Left forelimb (tissue), 1 donor: ENCODE measurements at regions not wholly inside any gene's neighbourhood (a gene's known extent, or its start where the extent isn't known, plus 50 kb on each side); places are given as distances from the start of the nearest gene placed in this dataset.

Source experiments
- DNase-seq: peaks from one replicate; pipeline ENCODE4 v3.0.0-alpha.2; 2018; ENCODE audit warnings: low spot score

- DNase-seq, result no peak
Measured at GRCh38 chr4:35052546-35052945, 1191.8 kb downstream of the ARAP2 start.

GRCh38 chr4:35063031-35063570 lies 1181.2 kb downstream of the ARAP2 start:
- DNase-seq, result no peak

- DNase-seq, result no peak
Measured at GRCh38 chr4:35066406-35066805, 1177.9 kb downstream of the ARAP2 start.

GRCh38 chr4:35080799-35081198 lies 1163.5 kb downstream of the ARAP2 start:
- no peak for DNase-seq

GRCh38 chr4:35087218-35087617 lies 1157.1 kb downstream of the ARAP2 start:
- no peak for DNase-seq

- DNase-seq, result no peak
Measured at GRCh38 chr4:35100932-35101331, 1143.4 kb downstream of the ARAP2 start.

- no peak for DNase-seq
Measured at GRCh38 chr4:35102066-35102465, 1142.2 kb downstream of the ARAP2 start.

GRCh38 chr4:35105486-35105885 lies 1138.8 kb downstream of the ARAP2 start:
- no peak for DNase-seq

- no peak for DNase-seq
Measured at GRCh38 chr4:35106091-35106734, 1138.1 kb downstream of the ARAP2 start.

GRCh38 chr4:35124106-35124505 lies 1120.2 kb downstream of the ARAP2 start:
- DNase-seq, result no peak

- no peak for DNase-seq
Measured at GRCh38 chr4:35125995-35126712, 1118.2 kb downstream of the ARAP2 start.

GRCh38 chr4:35138449-35138848 lies 1105.9 kb downstream of the ARAP2 start:
- no peak for DNase-seq

- no peak for DNase-seq
Measured at GRCh38 chr4:35147761-35148160, 1096.6 kb downstream of the ARAP2 start.

GRCh38 chr4:35151816-35152572 lies 1092.3 kb downstream of the ARAP2 start:
- DNase-seq, result no peak

- DNase-seq, result no peak
Measured at GRCh38 chr4:35163168-35163567, 1081.1 kb downstream of the ARAP2 start.

- DNase-seq, result no peak
Measured at GRCh38 chr4:35164063-35164462, 1080.3 kb downstream of the ARAP2 start.

GRCh38 chr4:35166466-35166865 lies 1077.8 kb downstream of the ARAP2 start:
- DNase-seq, result no peak

GRCh38 chr4:35167385-35167784 lies 1076.9 kb downstream of the ARAP2 start:
- DNase-seq, result no peak

GRCh38 chr4:35175487-35175886 lies 1068.8 kb downstream of the ARAP2 start:
- no peak for DNase-seq

- no peak for DNase-seq
Measured at GRCh38 chr4:35175894-35176293, 1068.4 kb downstream of the ARAP2 start.

GRCh38 chr4:35182451-35182850 lies 1061.9 kb downstream of the ARAP2 start:
- DNase-seq, result no peak

- no peak for DNase-seq
Measured at GRCh38 chr4:35189988-35190613, 1054.2 kb downstream of the ARAP2 start.
